ENCODE measurements at regions not wholly inside any gene's neighbourhood (a gene's known extent, or its start where the extent isn't known, plus 50 kb on each side); places are given as distances from the start of the nearest gene placed in this dataset.

GRCh38 chr6:158257425-158257759 is 54.9 kb upstream of the TULP4 start:
- Histone ChIP-seq H3K4me3 (no peak overlapping the region), H3K27me3 (ENCODE audit: control insufficient read depth in 2 of 2, insufficient read depth in 2 of 2, low read length in 2 of 2) (no peaks in the 10 kb centered on the region), H3K9ac (ENCODE audit: insufficient read depth in 1 of 2, low read depth in 2 of 2, low read length in 2 of 2) (no peak overlapping the region), H4K20me1 (replicated peaks; ENCODE audit: control insufficient read depth, insufficient read depth, low read length) (peaks cover 4% of the 10 kb centered on the region; the same call in 1 of the 2 replicates), H3K27ac (ENCODE audit: extremely low read depth, low read depth, low read length) (no peak overlapping the region), H3K4me1 (replicated peaks in 1 of 2; ENCODE audit: control insufficient read depth in 2 of 2, insufficient read depth in 2 of 2, low read length in 2 of 2) (peaks cover 0 to 12% of the 10 kb centered on the region in 2 experiments; a peak in 3 of 5 replicates), H3K79me2 (ENCODE audit: control insufficient read depth, insufficient read depth, low read length) (peaks cover 20% of the 10 kb centered on the region; the same call in 1 of the 3 replicates), H3K36me3 (ENCODE audit: control insufficient read depth, insufficient read depth, low read length) (no peaks in the 10 kb centered on the region; the same call in 2 of the 3 replicates), H3K9me1 (ENCODE audit: control insufficient read depth, insufficient read depth, low read length) (no peaks in the 10 kb centered on the region), H2AFZ (ENCODE audit: low read depth, low read length) (no peak overlapping the region), H3K4me2 (ENCODE audit: insufficient read depth, low read length) (no peak overlapping the region), H3K9me3 (replicated peaks; ENCODE audit: control insufficient read depth, insufficient read depth, low read depth, low read length) (no peaks in the 10 kb centered on the region)
- intact Hi-C loops (cut with micrococcal nuclease) (no loop called here), in situ Hi-C loops (cut with MboI) (no loop called here)
- TF ChIP-seq RBBP5 (IDR thresholded peaks at IDR 0.05; ENCODE audit: borderline replicate concordance, insufficient read depth, low read length, poor library complexity, severe bottlenecking), result no peak
- TF ChIP-seq ZNF324 (CRISPR knock-in tag; IDR thresholded peaks at IDR 0.05), result no peak
- no peak for TF ChIP-seq DACH1 (IDR thresholded peaks at IDR 0.05; ENCODE audit: partially characterized antibody)
- no peak for TF ChIP-seq CREB5 (CRISPR knock-in tag; IDR thresholded peaks at IDR 0.05)
- no peak for TF ChIP-seq ETV6 (IDR thresholded peaks at IDR 0.05; ENCODE audit: borderline replicate concordance in 1 of 2, low read depth in 2 of 2, low read length in 1 of 2)
- TF ChIP-seq ETV6 (CRISPR knock-in tag; IDR thresholded peaks at IDR 0.05; ENCODE audit: borderline replicate concordance), result no peak
- no peak for TF ChIP-seq NR2C2 (CRISPR knock-in tag; IDR thresholded peaks at IDR 0.05)
- TF ChIP-seq NR2C2 (tag; IDR thresholded peaks at IDR 0.05), result no peak
- TF ChIP-seq ETV1 (tag; conservative IDR thresholded peaks at IDR 0.05; ENCODE audit: low read depth), result no peak
- no peak for TF ChIP-seq ZNF316 (IDR thresholded peaks at IDR 0.05)
- TF ChIP-seq NCOA1 (IDR thresholded peaks at IDR 0.05; ENCODE audit: low read depth), result no peak
- no peak for TF ChIP-seq NCOA2 (IDR thresholded peaks at IDR 0.05; ENCODE audit: partially characterized antibody in 2 of 2)
- no TSS peak for BruUV-seq (replicated peaks)
- ChIA-PET POLR2A (no interaction called here), CTCF (ENCODE audit: low intra/inter-chr PET ratio) (no interaction called here)
- FAIRE-seq (no peak), ATAC-seq (no peak), DNase-seq (ENCODE audit: extremely low read depth in 1 of 4, low spot score in 3 of 4) (no peak)
- 76% methylated on average over 2 of the region's 2 CpGs for WGBS (ENCODE audit: insufficient coverage, low coverage, missing lambda C conversion rate)
